KMS-11 (cell line): ENCODE measurements at regions not wholly inside any gene's neighbourhood (a gene's known extent, or its start where the extent isn't known, plus 50 kb on each side); places are given as distances from the start of the nearest gene placed in this dataset.

Source experiments
- H2AFZ ChIP-seq: fragments of 200-600 bp; sonication (generic); 2 replicates; pipeline ENCODE4 v1.6.1; 2016; ENCODE audit warnings: antibody characterized with exemption, mixed run types, low read depth
- H3K27ac ChIP-seq: fragments of 200-600 bp; sonication (generic); 2 replicates; pipeline ENCODE4 v1.6.1; 2016; ENCODE audit warnings: mild to moderate bottlenecking, mixed run types
- H3K27me3 ChIP-seq: fragments of 200-600 bp; sonication (generic); 2 replicates; pipeline ENCODE4 v1.6.1; 2017; ENCODE audit warnings: mild to moderate bottlenecking, low read depth, mixed run types, moderate library complexity; ENCODE audit not compliant: insufficient read depth
- H3K36me3 ChIP-seq: fragments of 200-600 bp; sonication (generic); 2 replicates; pipeline ENCODE4 v1.6.1; 2017; ENCODE audit warnings: mild to moderate bottlenecking, mixed run types; ENCODE audit not compliant: insufficient read depth
- H3K4me1 ChIP-seq: fragments of 200-600 bp; sonication (generic); 2 replicates; pipeline ENCODE4 v1.6.1; 2016; ENCODE audit warnings: mild to moderate bottlenecking, low read depth, mixed run types; ENCODE audit not compliant: poor library complexity, severe bottlenecking
- H3K4me2 ChIP-seq: fragments of 200-600 bp; sonication (generic); 2 replicates; pipeline ENCODE4 v1.7.0; 2016; ENCODE audit warnings: mild to moderate bottlenecking, mixed run types
- H3K4me3 ChIP-seq: fragments of 200-600 bp; sonication (generic); IDR thresholded peaks from 2 replicates; pipeline ENCODE4 v1.6.1; 2017; ENCODE audit warnings: low read depth, low read length, mixed read lengths; ENCODE audit not compliant: insufficient read depth
- H3K79me2 ChIP-seq: fragments of 200-600 bp; sonication (generic); 2 replicates; pipeline ENCODE4 v1.6.1; 2016; ENCODE audit warnings: low read depth, mixed run types; ENCODE audit not compliant: insufficient read depth
- H3K9ac ChIP-seq: fragments of 200-600 bp; sonication (generic); 2 replicates; pipeline ENCODE4 v1.6.1; 2016; ENCODE audit warnings: mild to moderate bottlenecking, mixed run types
- H4K20me1 ChIP-seq: fragments of 200-600 bp; sonication (generic); 2 replicates; pipeline ENCODE4 v1.6.1; 2016; ENCODE audit warnings: mild to moderate bottlenecking, mixed run types; ENCODE audit not compliant: insufficient read depth
- CTCF ChIP-seq: fragments of 200-600 bp; sonication (generic); conservative IDR thresholded peaks from 2 replicates; pipeline ENCODE4 v1.6.1; 2017; ENCODE audit warnings: low read depth, mild to moderate bottlenecking, antibody characterized with exemption, low read length, moderate library complexity, mixed read lengths

- Histone ChIP-seq H3K79me2 (no peaks in the 10 kb centered on the region), H3K27me3 (no peaks in the 10 kb centered on the region), H3K4me3 (no peak overlapping the region), H3K4me1 (no peaks in the 10 kb centered on the region), H3K36me3 (no peaks in the 10 kb centered on the region), H4K20me1 (no peaks in the 10 kb centered on the region), H3K4me2 (no peak overlapping the region), H2AFZ (no peak overlapping the region), H3K9ac (no peak overlapping the region), H3K27ac (no peak overlapping the region)
- TF ChIP-seq CTCF = no peak
Observed at GRCh38 chr5:57621624-57622023, 139.0 kb upstream of the ACTBL2 start.

- no peaks in the 10 kb centered on the region for H3K27me3 ChIP-seq
- H2AFZ ChIP-seq = no peak overlapping the region
- H3K27ac ChIP-seq = no peak overlapping the region
- H3K4me1 ChIP-seq = no peaks in the 10 kb centered on the region
- no peak for TF ChIP-seq CTCF
- H4K20me1 ChIP-seq = no peaks in the 10 kb centered on the region
- H3K9ac ChIP-seq = no peak overlapping the region
- no peaks in the 10 kb centered on the region for H3K79me2 ChIP-seq
- H3K4me2 ChIP-seq = no peak overlapping the region
- H3K36me3 ChIP-seq = no peaks in the 10 kb centered on the region
- H3K4me3 ChIP-seq = no peak overlapping the region
Observed at GRCh38 chr5:57618767-57619381, 136.3 kb upstream of the ACTBL2 start.

GRCh38 chr5:57613741-57614140 lies 131.1 kb upstream of the ACTBL2 start:
- Histone ChIP-seq H3K79me2 (no peaks in the 10 kb centered on the region), H3K9ac (no peak overlapping the region), H3K27me3 (no peaks in the 10 kb centered on the region), H3K4me1 (no peaks in the 10 kb centered on the region), H2AFZ (no peak overlapping the region), H3K36me3 (no peaks in the 10 kb centered on the region), H3K27ac (no peak overlapping the region), H3K4me2 (no peak overlapping the region), H4K20me1 (no peaks in the 10 kb centered on the region), H3K4me3 (no peak overlapping the region)
- no peak for TF ChIP-seq CTCF

GRCh38 chr5:57611177-57611576 lies 128.6 kb upstream of the ACTBL2 start:
- Histone ChIP-seq H4K20me1 (no peaks in the 10 kb centered on the region), H3K27me3 (no peaks in the 10 kb centered on the region), H3K4me1 (no peaks in the 10 kb centered on the region), H3K4me2 (no peak overlapping the region), H2AFZ (no peak overlapping the region), H3K27ac (no peak overlapping the region), H3K4me3 (no peak overlapping the region), H3K9ac (no peak overlapping the region), H3K79me2 (no peaks in the 10 kb centered on the region), H3K36me3 (no peaks in the 10 kb centered on the region)
- TF ChIP-seq CTCF = no peak
